ENCODE measurements at regions not wholly inside any gene's neighbourhood (a gene's known extent, or its start where the extent isn't known, plus 50 kb on each side); places are given as distances from the start of the nearest gene placed in this dataset.

GRCh38 chr17:71664861-71665260, 456.0 kb upstream of the SOX9 start:
- Histone ChIP-seq H3K27me3 (ENCODE audit: insufficient read depth, low read length) (no peaks in the 10 kb centered on the region), H3K9me3 (ENCODE audit: low read length) (no peaks in the 10 kb centered on the region), H3K9me2 (ENCODE audit: low read depth, low read length) (no peaks in the 10 kb centered on the region), H3K36me3 (ENCODE audit: insufficient read depth, low read length) (no peaks in the 10 kb centered on the region), H3K4me3 (ENCODE audit: low read depth, low read length, poor library complexity, severe bottlenecking) (no peak overlapping the region), H4K20me1 (ENCODE audit: insufficient read depth, low read length) (no peaks in the 10 kb centered on the region), H2AFZ (ENCODE audit: low read length) (no peak overlapping the region), H3K4me1 (ENCODE audit: insufficient read depth, low read length, severe bottlenecking) (no peaks in the 10 kb centered on the region), H3K27ac (ENCODE audit: low read depth, low read length, poor library complexity, severe bottlenecking) (no peak overlapping the region), H3F3A (ENCODE audit: insufficient read depth, low read length) (no peaks in the 10 kb centered on the region), H3K79me2 (ENCODE audit: insufficient read depth, low read length) (no peaks in the 10 kb centered on the region), H3K9ac (ENCODE audit: low read length) (no peak overlapping the region), H3K4me2 (ENCODE audit: low read length) (no peak overlapping the region)
- no peak for TF ChIP-seq CTCF (IDR thresholded peaks at IDR 0.05; ENCODE audit: low read length)
- TF ChIP-seq EZH2 (IDR thresholded peaks at IDR 0.05; ENCODE audit: borderline replicate concordance, low read length), result no peak

GRCh38 chr17:71666047-71666446, 454.8 kb upstream of the SOX9 start:
- no peak overlapping the region for H3K4me3 ChIP-seq (ENCODE audit: low read depth, low read length, poor library complexity, severe bottlenecking)
- H4K20me1 ChIP-seq (ENCODE audit: insufficient read depth, low read length), result no peaks in the 10 kb centered on the region
- no peaks in the 10 kb centered on the region for H3K36me3 ChIP-seq (ENCODE audit: insufficient read depth, low read length)
- H3K9me2 ChIP-seq (ENCODE audit: low read depth, low read length), result no peaks in the 10 kb centered on the region
- TF ChIP-seq CTCF (IDR thresholded peaks at IDR 0.05; ENCODE audit: low read length), result no peak
- TF ChIP-seq EZH2 (IDR thresholded peaks at IDR 0.05; ENCODE audit: borderline replicate concordance, low read length), result no peak
- no peak overlapping the region for H3K9ac ChIP-seq (ENCODE audit: low read length)
- H3F3A ChIP-seq (ENCODE audit: insufficient read depth, low read length), result no peaks in the 10 kb centered on the region
- no peak overlapping the region for H2AFZ ChIP-seq (ENCODE audit: low read length)
- no peaks in the 10 kb centered on the region for H3K4me1 ChIP-seq (ENCODE audit: insufficient read depth, low read length, severe bottlenecking)
- H3K9me3 ChIP-seq (ENCODE audit: low read length), result no peaks in the 10 kb centered on the region
- H3K79me2 ChIP-seq (ENCODE audit: insufficient read depth, low read length), result no peaks in the 10 kb centered on the region
- H3K27ac ChIP-seq (ENCODE audit: low read depth, low read length, poor library complexity, severe bottlenecking), result no peak overlapping the region
- no peak overlapping the region for H3K4me2 ChIP-seq (ENCODE audit: low read length)
- H3K27me3 ChIP-seq (ENCODE audit: insufficient read depth, low read length), result no peaks in the 10 kb centered on the region

- H3K9me3 ChIP-seq (ENCODE audit: low read length), result no peaks in the 10 kb centered on the region
- no peaks in the 10 kb centered on the region for H3K27me3 ChIP-seq (ENCODE audit: insufficient read depth, low read length)
- no peaks in the 10 kb centered on the region for H3K9me2 ChIP-seq (ENCODE audit: low read depth, low read length)
- no peaks in the 10 kb centered on the region for H3K36me3 ChIP-seq (ENCODE audit: insufficient read depth, low read length)
- TF ChIP-seq EZH2 (IDR thresholded peaks at IDR 0.05; ENCODE audit: borderline replicate concordance, low read length) (no peak), CTCF (IDR thresholded peaks at IDR 0.05; ENCODE audit: low read length) (no peak)
- H3K79me2 ChIP-seq (ENCODE audit: insufficient read depth, low read length), result no peaks in the 10 kb centered on the region
- H2AFZ ChIP-seq (ENCODE audit: low read length), result no peak overlapping the region
- H3K4me3 ChIP-seq (ENCODE audit: low read depth, low read length, poor library complexity, severe bottlenecking), result no peak overlapping the region
- H3K9ac ChIP-seq (ENCODE audit: low read length), result no peak overlapping the region
- H3K4me1 ChIP-seq (ENCODE audit: insufficient read depth, low read length, severe bottlenecking), result no peaks in the 10 kb centered on the region
- no peaks in the 10 kb centered on the region for H3F3A ChIP-seq (ENCODE audit: insufficient read depth, low read length)
- H4K20me1 ChIP-seq (ENCODE audit: insufficient read depth, low read length), result no peaks in the 10 kb centered on the region
- H3K4me2 ChIP-seq (ENCODE audit: low read length), result no peak overlapping the region
- H3K27ac ChIP-seq (ENCODE audit: low read depth, low read length, poor library complexity, severe bottlenecking), result no peak overlapping the region
Observed at GRCh38 chr17:71667661-71668060, 453.2 kb upstream of the SOX9 start.

All from OCI-LY1 (cell line).